Peyer's patch (tissue), 4 donors: ENCODE measurements at regions not wholly inside any gene's neighbourhood (a gene's known extent, or its start where the extent isn't known, plus 50 kb on each side); places are given as distances from the start of the nearest gene placed in this dataset.

Source experiments
- POLR2A ChIP-seq, 2 donors: fragments of 450-650 bp; IDR thresholded peaks; one replicate each; pipeline ENCODE4 v1.5.1; 2017; ENCODE audit warnings: antibody characterized with exemption in 2 of 2, mild to moderate bottlenecking in 2 of 2, moderate library complexity in 2 of 2
- TF ChIP-seq, protein P1 (sequence below), 6 experiments: fragments of 450-650 bp in 4 of 6; fragments of 200-600 bp in 2 of 6; sonication (generic) in 1 of 6; IDR thresholded peaks; one replicate each; pipeline ENCODE4 v1.5.1; 2017 to 2019; ENCODE audit warnings: antibody characterized with exemption in 6 of 6, mild to moderate bottlenecking in 3 of 6, moderate library complexity in 1 of 6

DNA sequence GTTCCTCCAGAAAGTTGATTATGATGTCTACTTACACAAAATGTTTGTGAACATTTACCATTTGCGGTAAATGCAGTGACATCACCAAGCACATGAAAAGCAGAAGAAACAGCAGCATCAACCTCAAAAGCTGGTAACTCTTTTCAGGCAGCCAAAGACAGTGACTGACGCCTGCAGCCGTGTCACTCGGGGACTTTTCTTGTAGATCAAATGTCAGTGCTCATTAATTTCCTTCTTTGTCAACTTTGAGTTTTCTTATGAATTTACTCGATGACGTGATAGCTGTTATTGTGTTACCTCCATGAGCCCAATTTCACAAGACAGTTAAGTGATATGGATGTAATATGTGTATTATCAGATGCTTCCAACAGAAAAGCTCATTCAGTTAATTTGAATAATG is 92.5 kb downstream of the RIPK4 start:
- TF ChIP-seq, protein P1, sequence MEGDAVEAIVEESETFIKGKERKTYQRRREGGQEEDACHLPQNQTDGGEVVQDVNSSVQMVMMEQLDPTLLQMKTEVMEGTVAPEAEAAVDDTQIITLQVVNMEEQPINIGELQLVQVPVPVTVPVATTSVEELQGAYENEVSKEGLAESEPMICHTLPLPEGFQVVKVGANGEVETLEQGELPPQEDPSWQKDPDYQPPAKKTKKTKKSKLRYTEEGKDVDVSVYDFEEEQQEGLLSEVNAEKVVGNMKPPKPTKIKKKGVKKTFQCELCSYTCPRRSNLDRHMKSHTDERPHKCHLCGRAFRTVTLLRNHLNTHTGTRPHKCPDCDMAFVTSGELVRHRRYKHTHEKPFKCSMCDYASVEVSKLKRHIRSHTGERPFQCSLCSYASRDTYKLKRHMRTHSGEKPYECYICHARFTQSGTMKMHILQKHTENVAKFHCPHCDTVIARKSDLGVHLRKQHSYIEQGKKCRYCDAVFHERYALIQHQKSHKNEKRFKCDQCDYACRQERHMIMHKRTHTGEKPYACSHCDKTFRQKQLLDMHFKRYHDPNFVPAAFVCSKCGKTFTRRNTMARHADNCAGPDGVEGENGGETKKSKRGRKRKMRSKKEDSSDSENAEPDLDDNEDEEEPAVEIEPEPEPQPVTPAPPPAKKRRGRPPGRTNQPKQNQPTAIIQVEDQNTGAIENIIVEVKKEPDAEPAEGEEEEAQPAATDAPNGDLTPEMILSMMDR (IDR thresholded peaks at IDR 0.05): no peak
- no peak for TF ChIP-seq POLR2A (IDR thresholded peaks at IDR 0.05)
